PC-9 (cell line): ENCODE measurements at regions not wholly inside any gene's neighbourhood (a gene's known extent, or its start where the extent isn't known, plus 50 kb on each side); places are given as distances from the start of the nearest gene placed in this dataset.

Source experiments
- CTCF ChIP-seq: fragments of 200-600 bp; sonication (generic); conservative IDR thresholded peaks from 2 replicates; pipeline ENCODE4 v1.6.1; 2017; ENCODE audit warnings: mixed run types, antibody characterized with exemption, mild to moderate bottlenecking, moderate library complexity
- EZH2 ChIP-seq: fragments of 200-600 bp; sonication (generic); IDR thresholded peaks from 2 replicates; pipeline ENCODE4 v1.8.0; 2017; ENCODE audit warnings: antibody characterized with exemption, low read depth

GRCh38 chr10:94230134-94230785, 132.5 kb downstream of the NOC3L start:
- TF ChIP-seq CTCF: no peak
- no peak for TF ChIP-seq EZH2
